ENCODE measurements at regions not wholly inside any gene's neighbourhood (a gene's known extent, or its start where the extent isn't known, plus 50 kb on each side); places are given as distances from the start of the nearest gene placed in this dataset.

- TF ChIP-seq CTCF (IDR thresholded peaks at IDR 0.05): no peak
- no peak for TF ChIP-seq POLR2A (IDR thresholded peaks at IDR 0.05)
These were observed 86.8 kb upstream of the PKP2 start for GRCh38 chr12:32983332-32983731.
